Fibroblast of skin of abdomen (primary cell): ENCODE measurements at regions not wholly inside any gene's neighbourhood (a gene's known extent, or its start where the extent isn't known, plus 50 kb on each side); places are given as distances from the start of the nearest gene placed in this dataset.

ENCODE experiments used
- DNase-seq: peaks from one replicate; pipeline ENCODE4 v3.0.0-alpha.2; 2013

- no peak for DNase-seq
Measured at GRCh38 chr4:162347156-162347841, 183.5 kb upstream of the FSTL5 start.

GRCh38 chr4:162343967-162344366, 180.2 kb upstream of the FSTL5 start:
- no peak for DNase-seq

GRCh38 chr4:162341533-162341932, 177.7 kb upstream of the FSTL5 start:
- DNase-seq, result no peak

GRCh38 chr4:162323919-162324318, 160.1 kb upstream of the FSTL5 start:
- no peak for DNase-seq

- no peak for DNase-seq
Measured at GRCh38 chr4:162322054-162322453, 158.3 kb upstream of the FSTL5 start.

- DNase-seq, result no peak
Measured at GRCh38 chr4:162285753-162286152, 122.0 kb upstream of the FSTL5 start.

- no peak for DNase-seq
Measured at GRCh38 chr4:162282684-162283083, 118.9 kb upstream of the FSTL5 start.

GRCh38 chr4:162274354-162274753, 110.6 kb upstream of the FSTL5 start:
- no peak for DNase-seq

GRCh38 chr4:162272215-162272614, 108.4 kb upstream of the FSTL5 start:
- no peak for DNase-seq

- DNase-seq, result no peak
Measured at GRCh38 chr4:162268911-162269310, 105.1 kb upstream of the FSTL5 start.

GRCh38 chr4:162265802-162266201, 102.0 kb upstream of the FSTL5 start:
- DNase-seq, result no peak

- no peak for DNase-seq
Measured at GRCh38 chr4:162245051-162245450, 81.3 kb upstream of the FSTL5 start.

- no peak for DNase-seq
Measured at GRCh38 chr4:162241857-162242256, 78.1 kb upstream of the FSTL5 start.

GRCh38 chr4:162239992-162240769, 76.4 kb upstream of the FSTL5 start:
- no peak for DNase-seq

- DNase-seq, result no peak
Measured at GRCh38 chr4:162237676-162238075, 73.9 kb upstream of the FSTL5 start.

GRCh38 chr4:162234595-162234994, 70.8 kb upstream of the FSTL5 start:
- DNase-seq, result no peak

- no peak for DNase-seq
Measured at GRCh38 chr4:162232349-162232748, 68.5 kb upstream of the FSTL5 start.

GRCh38 chr4:162229670-162230069, 65.9 kb upstream of the FSTL5 start:
- no peak for DNase-seq

- no peak for DNase-seq
Measured at GRCh38 chr4:162221148-162221547, 57.3 kb upstream of the FSTL5 start.
